Panc1 (cell line): ENCODE measurements at regions not wholly inside any gene's neighbourhood (a gene's known extent, or its start where the extent isn't known, plus 50 kb on each side); places are given as distances from the start of the nearest gene placed in this dataset.

Experiments used
- ATAC-seq: fragments of 200-7000 bp; cut with Tn5 transposase; 2 replicates; pipeline ENCODE4 v1.9.1; 2020; ENCODE audit warnings: mild to moderate bottlenecking, moderate library complexity
- BruUV-seq: library from RNA; stranded (reverse); fragments of 400-500 nt; replicated peaks from 2 replicates; lab custom pipeline; 2021; lab: Mats Ljungman, UMichigan
- CTCF ChIA-PET: fragments of 300-600 bp; sonication (Branson Sonifier 250); formaldehyde crosslinking; loops from one replicate; lab custom pipeline; 2022; ENCODE audit warnings: antibody characterized with exemption; lab: Charles Lee
- POLR2A ChIA-PET: fragments of 300-600 bp; sonication (Branson Sonifier 250); formaldehyde crosslinking; loops from one replicate; lab custom pipeline; 2022; ENCODE audit warnings: antibody characterized with exemption; lab: Charles Lee
- DNase-seq: peaks from one replicate; pipeline ENCODE4 v3.0.0-alpha.2; 2010; ENCODE audit warnings: low read depth, low spot score
- H3K27ac ChIP-seq: 2 replicates; pipeline ENCODE4 v1.5.1; 2011; ENCODE audit warnings: mild to moderate bottlenecking, low read length, inconsistent platforms
- H3K27me3 ChIP-seq: fragments of 200-500 bp; sonication (Bioruptor generic); 2 replicates; pipeline ENCODE4 v1.6.0; 2014; ENCODE audit warnings: low read length, inconsistent platforms; ENCODE audit not compliant: control insufficient read depth, insufficient read depth
- H3K36me3 ChIP-seq: fragments of 200-500 bp; sonication (Bioruptor generic); 2 replicates; pipeline ENCODE4 v1.5.1; 2014; ENCODE audit warnings: inconsistent platforms, mild to moderate bottlenecking, low read length, moderate library complexity; ENCODE audit not compliant: control insufficient read depth, insufficient read depth
- H3K4me1 ChIP-seq: 2 replicates; pipeline ENCODE4 v1.5.1; 2011; ENCODE audit warnings: inconsistent platforms, mild to moderate bottlenecking, low read length, moderate library complexity; ENCODE audit not compliant: control insufficient read depth, insufficient read depth
- H3K4me3 ChIP-seq, 2 experiments: 2 replicates each; pipeline ENCODE4 v1.5.1; 2011 to 2012; ENCODE audit warnings: low read depth in 2 of 2, low read length in 2 of 2, mild to moderate bottlenecking in 2 of 2, inconsistent platforms in 1 of 2, moderate library complexity in 1 of 2
- H3K9me3 ChIP-seq: fragments of 200-500 bp; sonication (Bioruptor generic); 2 replicates; pipeline ENCODE4 v1.5.1; 2014; ENCODE audit warnings: low read depth, mild to moderate bottlenecking, inconsistent platforms, low read length, moderate library complexity; ENCODE audit not compliant: control insufficient read depth, insufficient read depth
- POLR2AphosphoS5 ChIP-seq: IDR thresholded peaks from 2 replicates; pipeline ENCODE4 v1.6.1; 2012; ENCODE audit warnings: mild to moderate bottlenecking, low read depth, low read length, moderate library complexity
- SIN3A ChIP-seq: IDR thresholded peaks from 2 replicates; pipeline ENCODE4 v1.6.1; 2012; ENCODE audit warnings: low read depth, mild to moderate bottlenecking, low read length, moderate library complexity, borderline replicate concordance; ENCODE audit not compliant: insufficient read depth
- TCF7L2 ChIP-seq: IDR thresholded peaks from 2 replicates; pipeline ENCODE4 v1.6.1; 2011; ENCODE audit warnings: mild to moderate bottlenecking, low read depth, low read length, inconsistent platforms
- in situ Hi-C: cut with HindIII; loops from 2 replicates; pipeline ENCODE4 v1.10.0; 2016; ENCODE audit warnings: low sequenced_read_pairs, low pct_unique_long_range_greater_than_20kb
- intact Hi-C: fragments of 100-400 bp; cut with micrococcal nuclease; formaldehyde crosslinking; loops from one replicate; pipeline ENCODE4 v1.10.0; 2022; ENCODE audit not compliant: unreplicated experiment
- TF ChIP-seq, protein P1 (sequence below): fragments of 450-650 bp; IDR thresholded peaks from 2 replicates; pipeline ENCODE4 v1.5.1; 2017; ENCODE audit warnings: mild to moderate bottlenecking
- TF ChIP-seq, protein P2 (sequence below), 2 experiments: IDR thresholded peaks; 2 replicates each; pipeline ENCODE4 v1.6.1; 2011 to 2012; ENCODE audit warnings: low read depth in 2 of 2, control low read depth in 1 of 2, low read length in 1 of 2, mild to moderate bottlenecking in 1 of 2, moderate library complexity in 1 of 2; ENCODE audit not compliant: insufficient read depth in 1 of 2

- Histone ChIP-seq H3K9me3 (no peaks in the 10 kb centered on the region), H3K36me3 (no peaks in the 10 kb centered on the region), H3K27me3 (no peaks in the 10 kb centered on the region), H3K4me1 (no peaks in the 10 kb centered on the region), H3K27ac (no peak overlapping the region), H3K4me3 (no peak overlapping the region)
- ATAC-seq (no peak), DNase-seq (no peak)
- POLR2A ChIA-PET = no interaction called here
- no peak for TF ChIP-seq TCF7L2
- no peak for TF ChIP-seq POLR2AphosphoS5
- TF ChIP-seq, protein P1, sequence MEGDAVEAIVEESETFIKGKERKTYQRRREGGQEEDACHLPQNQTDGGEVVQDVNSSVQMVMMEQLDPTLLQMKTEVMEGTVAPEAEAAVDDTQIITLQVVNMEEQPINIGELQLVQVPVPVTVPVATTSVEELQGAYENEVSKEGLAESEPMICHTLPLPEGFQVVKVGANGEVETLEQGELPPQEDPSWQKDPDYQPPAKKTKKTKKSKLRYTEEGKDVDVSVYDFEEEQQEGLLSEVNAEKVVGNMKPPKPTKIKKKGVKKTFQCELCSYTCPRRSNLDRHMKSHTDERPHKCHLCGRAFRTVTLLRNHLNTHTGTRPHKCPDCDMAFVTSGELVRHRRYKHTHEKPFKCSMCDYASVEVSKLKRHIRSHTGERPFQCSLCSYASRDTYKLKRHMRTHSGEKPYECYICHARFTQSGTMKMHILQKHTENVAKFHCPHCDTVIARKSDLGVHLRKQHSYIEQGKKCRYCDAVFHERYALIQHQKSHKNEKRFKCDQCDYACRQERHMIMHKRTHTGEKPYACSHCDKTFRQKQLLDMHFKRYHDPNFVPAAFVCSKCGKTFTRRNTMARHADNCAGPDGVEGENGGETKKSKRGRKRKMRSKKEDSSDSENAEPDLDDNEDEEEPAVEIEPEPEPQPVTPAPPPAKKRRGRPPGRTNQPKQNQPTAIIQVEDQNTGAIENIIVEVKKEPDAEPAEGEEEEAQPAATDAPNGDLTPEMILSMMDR = no peak
- no peak for TF ChIP-seq SIN3A
- TF ChIP-seq, protein P2, sequence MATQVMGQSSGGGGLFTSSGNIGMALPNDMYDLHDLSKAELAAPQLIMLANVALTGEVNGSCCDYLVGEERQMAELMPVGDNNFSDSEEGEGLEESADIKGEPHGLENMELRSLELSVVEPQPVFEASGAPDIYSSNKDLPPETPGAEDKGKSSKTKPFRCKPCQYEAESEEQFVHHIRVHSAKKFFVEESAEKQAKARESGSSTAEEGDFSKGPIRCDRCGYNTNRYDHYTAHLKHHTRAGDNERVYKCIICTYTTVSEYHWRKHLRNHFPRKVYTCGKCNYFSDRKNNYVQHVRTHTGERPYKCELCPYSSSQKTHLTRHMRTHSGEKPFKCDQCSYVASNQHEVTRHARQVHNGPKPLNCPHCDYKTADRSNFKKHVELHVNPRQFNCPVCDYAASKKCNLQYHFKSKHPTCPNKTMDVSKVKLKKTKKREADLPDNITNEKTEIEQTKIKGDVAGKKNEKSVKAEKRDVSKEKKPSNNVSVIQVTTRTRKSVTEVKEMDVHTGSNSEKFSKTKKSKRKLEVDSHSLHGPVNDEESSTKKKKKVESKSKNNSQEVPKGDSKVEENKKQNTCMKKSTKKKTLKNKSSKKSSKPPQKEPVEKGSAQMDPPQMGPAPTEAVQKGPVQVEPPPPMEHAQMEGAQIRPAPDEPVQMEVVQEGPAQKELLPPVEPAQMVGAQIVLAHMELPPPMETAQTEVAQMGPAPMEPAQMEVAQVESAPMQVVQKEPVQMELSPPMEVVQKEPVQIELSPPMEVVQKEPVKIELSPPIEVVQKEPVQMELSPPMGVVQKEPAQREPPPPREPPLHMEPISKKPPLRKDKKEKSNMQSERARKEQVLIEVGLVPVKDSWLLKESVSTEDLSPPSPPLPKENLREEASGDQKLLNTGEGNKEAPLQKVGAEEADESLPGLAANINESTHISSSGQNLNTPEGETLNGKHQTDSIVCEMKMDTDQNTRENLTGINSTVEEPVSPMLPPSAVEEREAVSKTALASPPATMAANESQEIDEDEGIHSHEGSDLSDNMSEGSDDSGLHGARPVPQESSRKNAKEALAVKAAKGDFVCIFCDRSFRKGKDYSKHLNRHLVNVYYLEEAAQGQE (IDR thresholded peaks at IDR 0.05; ENCODE audit: insufficient read depth in 1 of 2, low read depth in 2 of 2, low read length in 1 of 2) = no peak
- no TSS peak for BruUV-seq
- intact Hi-C loops = no loop called here
- CTCF ChIA-PET = no interaction called here
- in situ Hi-C loops = no loop called here
Observed at GRCh38 chr2:103810875-103811274, 1043.0 kb upstream of the POU3F3 start.

- Histone ChIP-seq H3K9me3 (no peaks in the 10 kb centered on the region), H3K27ac (no peak overlapping the region), H3K4me1 (no peaks in the 10 kb centered on the region), H3K4me3 (no peak overlapping the region), H3K27me3 (no peaks in the 10 kb centered on the region), H3K36me3 (no peaks in the 10 kb centered on the region)
- ATAC-seq = no peak
- ChIA-PET CTCF (no interaction called here), POLR2A (no interaction called here)
- DNase-seq = no peak
- no TSS peak for BruUV-seq
- TF ChIP-seq, protein P1 = no peak
- TF ChIP-seq, protein P2 (IDR thresholded peaks at IDR 0.05; ENCODE audit: insufficient read depth in 1 of 2, low read depth in 2 of 2, low read length in 1 of 2) = no peak
- TF ChIP-seq POLR2AphosphoS5 (no peak), TCF7L2 (no peak), SIN3A (no peak)
- in situ Hi-C loops (no loop called here), intact Hi-C loops (no loop called here)
Observed at GRCh38 chr2:103814016-103814415, 1039.9 kb upstream of the POU3F3 start.
